Gastroesophageal sphincter (tissue), 3 donors: ENCODE measurements at regions not wholly inside any gene's neighbourhood (a gene's known extent, or its start where the extent isn't known, plus 50 kb on each side); places are given as distances from the start of the nearest gene placed in this dataset.

ENCODE experiments used
- EP300 ChIP-seq: sonication (generic); formaldehyde crosslinking; IDR thresholded peaks from one replicate; pipeline ENCODE4 v1.6.1; 2017; ENCODE audit warnings: antibody characterized with exemption, mild to moderate bottlenecking
- POLR2A ChIP-seq, 2 donors: fragments of 450-650 bp; IDR thresholded peaks; one replicate each; pipeline ENCODE4 v1.6.1; 2017; ENCODE audit warnings: antibody characterized with exemption in 2 of 2, mild to moderate bottlenecking in 2 of 2, moderate library complexity in 1 of 2
- POLR2AphosphoS5 ChIP-seq: sonication (generic); formaldehyde crosslinking; IDR thresholded peaks from one replicate; pipeline ENCODE4 v1.6.1; 2017; ENCODE audit warnings: antibody characterized with exemption
- TF ChIP-seq, protein P1 (sequence below), 4 experiments: fragments of 200-600 bp in 2 of 4; fragments of 450-650 bp in 2 of 4; sonication (generic) in 1 of 4; IDR thresholded peaks; one replicate each; pipeline ENCODE4 v1.5.1; 2017 to 2019; ENCODE audit warnings: antibody characterized with exemption in 4 of 4, mild to moderate bottlenecking in 2 of 4, moderate library complexity in 2 of 4

- no peak for TF ChIP-seq POLR2AphosphoS5
- TF ChIP-seq, protein P1, sequence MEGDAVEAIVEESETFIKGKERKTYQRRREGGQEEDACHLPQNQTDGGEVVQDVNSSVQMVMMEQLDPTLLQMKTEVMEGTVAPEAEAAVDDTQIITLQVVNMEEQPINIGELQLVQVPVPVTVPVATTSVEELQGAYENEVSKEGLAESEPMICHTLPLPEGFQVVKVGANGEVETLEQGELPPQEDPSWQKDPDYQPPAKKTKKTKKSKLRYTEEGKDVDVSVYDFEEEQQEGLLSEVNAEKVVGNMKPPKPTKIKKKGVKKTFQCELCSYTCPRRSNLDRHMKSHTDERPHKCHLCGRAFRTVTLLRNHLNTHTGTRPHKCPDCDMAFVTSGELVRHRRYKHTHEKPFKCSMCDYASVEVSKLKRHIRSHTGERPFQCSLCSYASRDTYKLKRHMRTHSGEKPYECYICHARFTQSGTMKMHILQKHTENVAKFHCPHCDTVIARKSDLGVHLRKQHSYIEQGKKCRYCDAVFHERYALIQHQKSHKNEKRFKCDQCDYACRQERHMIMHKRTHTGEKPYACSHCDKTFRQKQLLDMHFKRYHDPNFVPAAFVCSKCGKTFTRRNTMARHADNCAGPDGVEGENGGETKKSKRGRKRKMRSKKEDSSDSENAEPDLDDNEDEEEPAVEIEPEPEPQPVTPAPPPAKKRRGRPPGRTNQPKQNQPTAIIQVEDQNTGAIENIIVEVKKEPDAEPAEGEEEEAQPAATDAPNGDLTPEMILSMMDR (IDR thresholded peaks at IDR 0.05), result no peak
- no peak for TF ChIP-seq POLR2A (IDR thresholded peaks at IDR 0.05)
- TF ChIP-seq EP300, result no peak
Observed at GRCh38 chr3:110375751-110376518, 695.7 kb upstream of the NECTIN3 start.
